HepG2 (cell line): ENCODE measurements at regions not wholly inside any gene's neighbourhood (a gene's known extent, or its start where the extent isn't known, plus 50 kb on each side); places are given as distances from the start of the nearest gene placed in this dataset.

Experiments used
- NCOR1 ChIP-seq: fragments of 200-600 bp; sonication (generic); IDR thresholded peaks from 2 replicates; pipeline ENCODE4 v1.7.0; 2017; ENCODE audit warnings: antibody characterized with exemption, low read length, borderline replicate concordance
- NFE2L2 ChIP-seq: fragments of 150-350 bp; IDR thresholded peaks from 2 replicates; pipeline ENCODE4 v1.6.1; 2014; ENCODE audit warnings: low read length
- TF ChIP-seq, protein P1 (sequence below): sonication (generic); formaldehyde crosslinking; conservative IDR thresholded peaks from 2 replicates; pipeline ENCODE4 v1.4.0; 2020; ENCODE audit warnings: missing genetic modification reagents

DNA sequence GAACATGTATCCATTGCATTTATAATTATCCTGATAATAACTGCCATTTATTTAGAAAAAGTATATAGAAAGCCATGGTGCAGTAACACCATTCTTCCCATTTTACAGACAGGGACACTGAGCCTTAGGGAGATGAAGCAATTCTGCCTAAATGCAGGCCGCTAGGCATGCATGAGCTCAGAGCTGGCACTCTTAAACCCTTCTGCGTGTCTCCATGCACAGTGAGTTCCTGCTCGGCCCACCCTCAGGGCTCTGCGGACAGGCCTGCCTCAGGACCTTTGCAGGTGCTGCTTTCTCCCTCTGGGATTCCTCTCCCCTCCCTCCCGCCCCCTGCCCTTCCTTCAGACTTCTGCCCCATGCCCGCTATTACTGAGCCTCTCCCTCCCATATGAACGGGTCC is 54.3 kb upstream of the WSB1 start:
- TF ChIP-seq, protein P1, sequence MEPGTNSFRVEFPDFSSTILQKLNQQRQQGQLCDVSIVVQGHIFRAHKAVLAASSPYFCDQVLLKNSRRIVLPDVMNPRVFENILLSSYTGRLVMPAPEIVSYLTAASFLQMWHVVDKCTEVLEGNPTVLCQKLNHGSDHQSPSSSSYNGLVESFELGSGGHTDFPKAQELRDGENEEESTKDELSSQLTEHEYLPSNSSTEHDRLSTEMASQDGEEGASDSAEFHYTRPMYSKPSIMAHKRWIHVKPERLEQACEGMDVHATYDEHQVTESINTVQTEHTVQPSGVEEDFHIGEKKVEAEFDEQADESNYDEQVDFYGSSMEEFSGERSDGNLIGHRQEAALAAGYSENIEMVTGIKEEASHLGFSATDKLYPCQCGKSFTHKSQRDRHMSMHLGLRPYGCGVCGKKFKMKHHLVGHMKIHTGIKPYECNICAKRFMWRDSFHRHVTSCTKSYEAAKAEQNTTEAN, result no peak
- TF ChIP-seq NCOR1 (no peak), NFE2L2 (no peak)
